ENCODE measurements at regions not wholly inside any gene's neighbourhood (a gene's known extent, or its start where the extent isn't known, plus 50 kb on each side); places are given as distances from the start of the nearest gene placed in this dataset.

DNA sequence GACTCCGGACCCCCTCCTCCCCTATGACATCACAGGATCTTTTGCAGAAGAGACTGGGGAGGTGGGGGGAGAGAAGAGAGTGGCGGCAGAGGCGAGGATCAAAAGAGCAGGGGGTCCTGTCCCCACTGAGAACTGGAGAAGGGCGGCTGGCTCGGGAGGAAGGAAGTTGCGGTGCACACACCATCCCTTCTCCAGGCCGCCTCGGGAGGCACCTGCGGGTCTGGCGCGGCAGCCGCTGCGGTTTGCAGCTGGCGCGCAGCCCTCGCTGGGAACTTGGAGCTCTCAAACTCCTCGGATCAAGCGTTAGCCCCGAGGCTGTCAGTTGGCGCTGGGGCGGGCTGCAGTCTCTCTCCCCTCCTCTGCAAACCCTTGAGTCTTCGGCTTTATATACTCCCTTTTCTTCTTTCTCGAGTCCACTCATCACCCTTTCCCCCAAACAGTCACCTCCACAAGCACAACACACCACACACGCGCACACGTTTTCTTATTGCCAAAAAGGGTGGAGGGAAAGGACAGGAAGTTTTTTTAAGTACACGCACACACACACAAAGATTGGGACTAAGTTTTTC lies 180.7 kb downstream of the TBXT start:
- DNase-seq (ENCODE audit: low read depth in 1 of 2, low spot score in 1 of 2) = no peak

DNA sequence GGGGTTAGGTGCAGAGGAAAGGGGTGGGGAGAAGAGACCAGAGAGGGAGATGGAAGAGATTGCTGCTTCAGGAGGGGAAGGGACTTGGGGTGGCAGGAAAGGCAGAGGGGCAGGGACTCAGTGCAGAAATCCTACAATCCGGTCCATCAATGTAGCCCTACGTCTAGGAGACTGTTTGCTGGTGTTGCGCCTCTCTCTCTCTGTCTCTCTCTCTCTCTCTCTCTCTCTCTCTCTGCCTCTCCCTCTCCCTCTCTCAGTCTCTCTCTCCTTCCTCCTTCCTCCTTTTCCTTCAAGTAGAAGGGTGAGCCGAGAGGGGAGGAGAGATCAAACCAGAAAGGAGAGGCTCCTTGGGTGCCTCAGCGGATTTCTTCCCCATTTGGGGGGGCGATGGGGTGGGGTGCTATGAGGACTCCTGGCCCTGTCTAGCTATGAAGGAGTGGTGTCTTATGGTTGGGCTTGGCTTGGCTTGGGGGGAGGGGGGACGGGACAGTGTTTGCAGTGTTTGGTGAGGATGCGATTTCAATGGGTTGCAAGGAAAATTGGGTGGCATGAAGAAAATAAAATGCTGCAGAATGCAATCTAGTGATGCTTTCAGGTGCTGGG lies 181.2 kb downstream of the TBXT start:
- no peak for DNase-seq (ENCODE audit: low read depth in 1 of 2, low spot score in 1 of 2)

DNA sequence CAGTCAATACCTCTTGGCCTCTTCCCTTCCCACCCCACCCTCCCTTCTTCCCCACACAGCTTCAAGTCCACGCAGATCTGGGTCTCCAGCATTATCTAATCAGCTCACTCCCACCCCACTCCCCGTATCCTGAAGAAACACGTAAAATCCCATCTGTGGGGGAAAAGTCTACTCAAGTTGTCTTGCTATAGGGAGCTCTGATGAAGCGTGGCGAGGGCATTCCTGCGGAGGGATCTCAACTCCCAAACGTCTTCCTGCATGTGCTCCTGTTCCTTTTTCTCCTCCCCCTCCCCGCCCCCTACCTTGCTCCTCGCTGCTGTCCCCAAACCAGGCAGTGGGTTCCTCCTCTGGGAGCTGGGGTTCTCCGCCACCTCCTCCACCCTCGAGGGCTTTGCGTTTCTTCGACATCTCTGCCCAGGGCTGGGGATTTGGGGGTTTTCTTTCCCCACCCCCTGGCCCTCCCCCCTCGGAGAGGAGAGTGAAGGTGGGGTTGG lies 181.8 kb downstream of the TBXT start:
- DNase-seq (ENCODE audit: low read depth in 1 of 2, low spot score in 1 of 2) = no peak

DNA sequence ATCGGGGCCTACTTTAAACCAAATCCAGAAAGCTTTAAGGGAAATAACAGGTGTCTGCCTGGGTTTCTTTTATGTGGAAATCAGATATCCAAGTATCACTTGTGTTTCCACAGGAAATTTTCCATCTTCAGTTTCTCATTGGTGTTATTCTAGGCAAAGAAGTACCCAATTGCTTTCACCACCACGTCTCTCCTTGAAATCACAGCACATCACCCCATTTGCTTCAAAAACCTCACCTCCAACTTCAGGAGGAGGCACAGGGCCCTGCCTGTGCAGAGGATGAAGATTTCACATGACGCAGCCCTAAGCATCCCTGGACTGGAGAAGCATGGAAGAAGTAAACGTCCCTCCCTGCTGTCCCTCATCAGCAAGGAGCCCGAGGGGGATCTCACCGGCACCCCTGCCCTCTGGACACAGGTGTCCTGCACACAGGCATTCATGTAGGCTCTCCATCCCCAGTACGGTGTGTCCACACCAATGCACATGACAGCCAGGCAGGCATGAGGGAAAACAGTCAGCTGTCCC lies 182.3 kb downstream of the TBXT start:
- no peak for DNase-seq (ENCODE audit: low read depth in 1 of 2, low spot score in 1 of 2)

DNA sequence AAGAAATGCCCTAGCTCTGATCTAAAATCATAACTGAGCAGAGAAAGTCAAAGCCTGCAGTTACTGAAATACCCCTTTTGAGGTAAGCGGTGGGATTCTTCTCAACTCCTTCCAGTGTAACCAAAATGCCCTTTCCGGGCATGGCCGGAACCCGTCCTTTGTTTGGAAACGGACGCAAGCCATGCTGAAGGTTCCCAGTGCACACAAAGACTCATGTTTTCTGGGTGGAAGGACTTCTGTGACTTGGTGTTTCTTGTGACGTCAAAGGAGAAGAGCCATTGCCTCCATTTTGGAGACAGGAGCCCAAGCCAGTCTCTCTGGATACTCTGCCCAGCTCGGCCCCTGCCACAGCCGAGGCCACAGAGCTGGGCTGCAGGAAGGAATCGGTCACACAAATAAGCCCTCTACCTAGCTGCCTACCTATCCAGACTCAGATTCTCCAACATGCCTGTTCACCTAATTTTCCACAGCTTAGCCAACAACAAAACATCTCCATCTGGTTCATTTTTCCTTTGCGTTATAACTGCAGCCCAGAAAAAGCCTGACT lies 182.8 kb downstream of the TBXT start:
- DNase-seq (ENCODE audit: low read depth in 1 of 2, low spot score in 1 of 2) = no peak

DNA sequence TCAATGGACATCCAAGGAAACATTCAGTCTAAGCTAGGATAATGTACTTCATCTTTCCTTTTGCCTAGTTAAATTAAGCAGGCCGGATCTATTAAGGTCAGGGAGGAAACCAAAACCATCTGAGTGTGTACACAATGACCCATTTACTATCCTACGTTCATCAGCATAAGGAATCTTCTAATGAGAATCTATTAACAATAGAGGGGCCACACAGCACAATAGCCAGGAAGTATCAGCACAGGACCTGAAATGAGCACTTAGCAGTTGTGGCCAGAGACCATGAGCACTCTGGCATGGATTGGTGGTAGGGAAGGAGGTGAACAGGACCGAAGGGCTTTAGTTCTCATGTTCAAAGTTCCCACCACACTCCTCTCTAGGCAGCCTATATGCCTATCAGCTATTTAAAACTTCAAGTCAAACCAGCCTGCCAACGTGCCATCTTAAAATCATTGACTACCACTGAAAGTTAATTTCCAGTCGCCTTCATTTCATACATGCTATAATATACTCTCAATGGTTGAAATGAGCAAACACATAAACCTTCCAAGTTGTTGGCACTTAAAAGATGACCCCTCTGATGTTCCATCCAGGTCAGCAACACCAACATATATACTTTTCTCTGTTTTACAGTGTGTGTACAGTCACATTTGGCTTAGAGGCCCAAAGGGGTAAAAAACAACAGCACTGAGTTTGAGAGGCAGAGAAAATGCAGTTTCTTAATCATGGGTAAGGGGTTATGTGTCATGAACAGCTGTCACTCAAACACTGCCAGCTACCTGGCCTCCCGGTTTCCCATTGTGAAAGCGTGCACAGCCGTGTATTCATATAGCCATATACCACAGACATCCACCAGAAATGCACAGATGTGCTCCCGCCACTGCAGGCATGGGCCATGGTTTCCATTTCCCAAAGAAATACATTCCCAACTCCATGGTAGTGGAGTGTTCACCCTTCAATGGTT lies 184.3 kb downstream of the TBXT start:
- no peak for DNase-seq (ENCODE audit: low read depth in 1 of 2, low spot score in 1 of 2)

DNA sequence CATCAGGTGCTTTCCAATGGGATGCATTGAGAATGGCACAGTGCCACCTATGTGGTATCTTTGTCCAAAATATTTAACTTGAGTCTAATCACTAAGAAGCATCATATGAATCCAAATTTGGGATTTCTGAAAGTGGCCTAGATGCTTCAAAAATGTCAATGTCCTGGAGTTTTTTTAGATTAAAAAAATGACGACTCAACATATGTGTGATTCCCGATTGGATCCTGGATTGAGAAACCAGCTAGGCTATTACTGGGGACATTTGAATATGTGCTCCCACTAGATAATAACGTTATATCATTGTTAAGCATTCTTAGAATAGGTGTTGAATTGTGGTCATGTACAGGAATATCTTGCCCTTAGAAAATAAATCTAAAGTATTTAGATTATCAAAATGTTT lies 189.2 kb downstream of the TBXT start:
- no peak for DNase-seq (ENCODE audit: low read depth in 1 of 2, low spot score in 1 of 2)

DNA sequence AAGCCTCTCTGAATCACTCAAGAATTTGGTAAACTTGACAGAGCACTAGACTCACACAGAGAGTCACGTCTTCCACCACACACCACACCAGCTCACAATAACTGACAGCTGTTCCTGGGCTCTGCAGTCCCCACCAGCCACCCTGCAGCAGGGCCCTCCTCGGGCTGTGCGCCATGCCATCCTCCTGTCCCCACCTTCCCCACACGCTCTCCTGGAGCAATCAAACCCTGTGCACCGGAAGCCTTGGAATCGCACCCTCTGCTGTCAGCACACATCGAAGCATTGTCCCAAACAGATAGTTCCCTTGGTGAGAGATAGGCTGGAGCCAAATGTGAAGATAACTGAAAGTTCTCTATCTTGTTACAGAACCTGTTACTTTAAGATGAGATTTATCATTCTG lies 191.0 kb downstream of the TBXT start:
- DNase-seq (ENCODE audit: low read depth in 1 of 2, low spot score in 1 of 2) = no peak

DNA sequence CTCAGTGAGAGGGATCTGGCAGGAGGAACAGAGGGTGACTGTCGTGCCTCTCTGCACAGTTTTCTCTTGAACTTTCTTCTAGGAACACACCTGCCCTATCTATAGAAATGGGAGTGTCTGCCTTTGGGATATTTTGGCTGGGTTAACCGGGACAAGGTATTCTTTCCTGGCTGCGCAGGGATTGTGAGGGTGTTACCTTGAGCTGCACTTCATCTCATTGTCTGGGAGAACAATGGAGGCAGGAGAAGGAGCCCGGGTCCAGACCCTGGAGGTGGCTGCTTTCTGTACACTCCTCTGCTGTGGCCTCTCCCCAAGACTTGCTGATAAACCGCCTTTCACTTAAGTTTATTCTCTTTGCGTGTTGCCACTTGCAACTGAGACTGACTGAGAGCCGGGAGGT lies 192.8 kb downstream of the TBXT start:
- DNase-seq (ENCODE audit: low read depth in 1 of 2, low spot score in 1 of 2) = no peak

DNA sequence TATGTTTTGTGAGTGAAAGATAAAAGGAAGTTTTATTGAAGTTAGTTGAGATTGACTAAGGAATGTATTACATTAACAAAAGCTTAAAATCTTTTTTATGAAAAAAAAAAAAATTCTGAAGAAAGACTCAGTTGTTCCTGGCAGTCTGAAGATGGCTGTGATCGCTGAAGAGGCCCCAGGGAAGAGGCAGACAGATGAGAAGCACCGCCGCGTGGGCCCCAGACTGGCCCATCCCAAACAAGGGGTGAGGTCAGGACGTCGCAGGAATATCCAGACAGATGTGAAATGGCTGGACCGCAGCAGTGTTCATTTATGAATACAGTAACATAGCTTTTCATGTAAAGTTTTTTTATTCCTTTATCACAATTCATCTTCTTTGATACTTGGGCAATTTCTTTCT lies 194.2 kb downstream of the TBXT start:
- DNase-seq (ENCODE audit: low read depth in 1 of 2, low spot score in 1 of 2) = no peak

DNA sequence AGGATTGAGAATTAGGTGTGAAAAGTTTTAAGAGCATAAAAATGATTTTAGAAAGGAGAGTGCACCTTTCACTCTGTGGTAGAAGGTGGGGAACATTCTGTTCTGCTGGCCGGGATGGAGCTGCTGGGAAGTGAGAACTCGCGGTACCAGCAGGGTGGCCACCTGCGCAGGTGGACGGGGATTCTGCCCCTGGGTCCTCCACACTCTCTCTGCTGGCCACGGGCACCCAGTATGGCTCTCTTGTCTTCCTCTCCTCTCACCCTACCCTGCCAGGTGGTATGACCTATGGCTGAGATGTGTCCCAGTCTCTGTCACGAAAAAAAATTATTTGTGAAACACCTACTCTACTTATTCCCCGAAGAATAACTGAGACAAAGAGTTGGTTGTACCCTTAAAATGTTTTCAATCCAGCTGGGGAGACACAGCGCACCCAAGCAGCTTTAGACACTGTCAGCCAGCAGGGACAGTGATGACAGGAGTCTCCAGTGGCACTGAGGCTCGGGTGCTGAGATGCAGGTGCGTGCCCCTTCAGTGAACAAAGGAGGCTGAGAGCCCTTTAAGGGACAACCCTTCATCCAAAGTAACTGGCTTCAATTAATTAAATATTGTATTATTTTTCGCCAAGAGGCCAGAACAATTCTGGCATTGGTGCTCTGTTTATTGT lies 195.4 kb downstream of the TBXT start:
- DNase-seq (ENCODE audit: low read depth in 1 of 2, low spot score in 1 of 2) = no peak

DNA sequence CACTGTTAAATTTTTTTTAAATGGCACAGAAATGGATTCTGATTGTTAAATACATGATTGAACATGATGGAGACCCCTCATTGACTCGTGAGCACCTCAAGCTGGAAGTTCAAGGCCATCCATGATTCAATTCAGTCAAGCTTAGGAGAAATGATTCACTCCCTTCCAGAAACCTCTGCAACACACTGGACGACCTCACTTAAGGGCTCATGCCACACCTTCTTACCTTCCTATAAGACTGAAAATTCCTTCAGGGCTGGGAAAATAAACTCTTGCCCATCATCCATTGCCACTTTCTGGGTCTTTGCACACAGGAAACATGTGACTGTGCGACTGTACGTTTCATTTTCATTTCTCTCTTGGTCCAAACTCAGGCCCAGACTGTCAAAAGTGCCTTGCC lies 196.4 kb downstream of the TBXT start:
- DNase-seq (ENCODE audit: low read depth in 1 of 2, low spot score in 1 of 2) = no peak

DNA sequence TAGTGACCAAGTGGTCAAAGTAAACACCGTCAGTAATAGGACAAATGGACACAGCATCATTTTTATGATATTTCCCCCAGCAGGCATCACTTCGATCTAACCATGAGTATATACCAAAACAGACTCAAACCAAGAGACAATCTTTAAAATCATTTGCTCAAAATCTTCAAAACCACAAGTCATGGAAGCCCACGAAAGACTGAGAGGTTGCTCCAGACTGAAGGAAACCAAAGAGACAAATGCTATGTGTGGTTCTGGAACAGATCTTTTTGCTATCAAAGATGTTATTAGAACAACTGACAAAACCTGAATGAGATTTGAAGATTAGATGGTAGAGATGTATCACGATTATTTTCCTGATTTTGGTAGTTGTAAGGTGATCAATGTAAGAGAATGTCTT lies 197.7 kb downstream of the TBXT start:
- DNase-seq (ENCODE audit: low read depth in 1 of 2, low spot score in 1 of 2) = no peak

DNA sequence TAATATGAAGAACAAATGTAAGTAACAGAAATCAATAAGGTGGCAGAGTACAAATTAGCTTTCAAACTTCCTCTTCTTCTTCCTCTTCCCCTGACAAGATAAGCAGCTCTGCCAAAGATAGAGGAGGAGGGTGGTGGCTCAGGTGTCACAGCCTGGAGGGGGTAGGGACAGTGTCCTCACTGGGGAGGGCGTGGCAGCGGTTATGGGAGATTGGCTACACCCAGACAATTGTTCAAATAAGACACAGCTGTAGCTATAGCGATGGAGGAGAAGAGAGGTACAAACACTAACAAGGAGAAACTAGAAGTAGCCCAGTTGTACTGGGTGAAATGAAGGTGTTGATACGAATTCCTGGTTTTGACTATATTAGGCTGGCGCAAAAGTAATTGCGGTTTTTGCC lies 198.5 kb downstream of the TBXT start:
- DNase-seq (ENCODE audit: low read depth in 1 of 2, low spot score in 1 of 2) = no peak

DNA sequence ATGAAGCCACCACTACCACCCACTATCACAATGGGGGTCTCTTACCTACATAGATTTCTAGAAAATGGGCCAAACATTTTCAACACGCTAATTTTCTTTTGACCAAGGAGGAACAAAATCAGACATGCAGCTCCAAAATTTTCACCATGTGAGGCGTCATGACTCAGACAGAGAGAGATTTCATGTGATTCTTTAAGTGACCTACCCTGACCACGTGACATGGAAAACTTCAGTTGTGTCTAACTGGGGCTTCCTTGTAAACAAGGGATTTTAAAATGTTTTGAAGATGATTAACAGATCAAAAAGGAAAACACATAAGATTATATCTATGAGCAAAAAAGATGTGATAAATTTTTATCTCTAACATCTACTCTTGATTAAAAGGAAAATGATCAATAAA lies 199.2 kb downstream of the TBXT start:
- no peak for DNase-seq (ENCODE audit: low read depth in 1 of 2, low spot score in 1 of 2)

DNA sequence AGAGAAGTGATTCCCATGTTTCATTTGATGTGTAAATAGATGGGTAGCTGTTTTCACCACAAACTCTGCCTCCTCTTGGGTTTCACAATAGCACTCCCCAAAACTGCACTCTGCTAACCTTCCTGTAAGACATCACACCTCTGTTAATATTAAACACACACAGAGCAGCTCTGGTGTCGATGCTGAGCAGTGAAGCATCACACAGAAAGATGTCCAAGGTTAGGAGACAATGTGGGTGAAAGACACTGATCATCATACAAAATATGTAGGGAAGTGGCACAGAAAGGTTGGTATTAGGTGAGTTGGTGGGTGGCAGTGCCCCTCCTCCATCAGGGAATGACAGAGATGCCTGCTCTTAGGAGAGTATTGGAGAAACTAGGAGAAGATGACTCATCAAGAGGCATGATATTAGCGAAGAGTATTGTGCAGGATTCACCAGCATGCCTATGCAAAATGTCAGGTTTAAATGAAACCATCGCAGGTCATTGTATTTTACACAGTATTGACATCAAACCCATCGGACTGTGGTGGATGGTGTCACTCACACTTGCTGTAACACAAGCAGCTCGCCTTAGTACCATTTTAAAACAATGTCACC lies 199.7 kb downstream of the TBXT start:
- DNase-seq (ENCODE audit: low read depth in 1 of 2, low spot score in 1 of 2) = no peak

DNA sequence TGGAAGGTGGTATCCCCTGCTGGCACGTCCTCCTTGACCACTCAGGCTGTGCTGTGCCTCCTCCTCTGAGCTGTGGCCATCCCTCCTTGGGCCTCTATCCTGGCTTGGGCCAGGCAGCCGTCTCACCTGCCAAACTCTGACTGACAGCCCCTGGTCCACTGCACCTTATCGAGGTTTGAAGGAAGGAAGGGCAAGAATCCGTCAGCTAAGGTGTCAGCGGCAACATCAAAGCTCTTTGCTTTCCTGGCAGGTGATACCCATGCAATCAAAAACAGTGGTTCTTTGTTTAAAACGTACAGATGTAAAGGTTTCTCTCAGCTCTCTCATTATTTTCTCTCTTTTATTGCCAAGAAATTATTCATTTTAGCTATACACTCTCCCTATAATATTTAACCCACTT lies 203.9 kb downstream of the TBXT start:
- DNase-seq (ENCODE audit: low read depth in 1 of 2, low spot score in 1 of 2) = no peak

DNA sequence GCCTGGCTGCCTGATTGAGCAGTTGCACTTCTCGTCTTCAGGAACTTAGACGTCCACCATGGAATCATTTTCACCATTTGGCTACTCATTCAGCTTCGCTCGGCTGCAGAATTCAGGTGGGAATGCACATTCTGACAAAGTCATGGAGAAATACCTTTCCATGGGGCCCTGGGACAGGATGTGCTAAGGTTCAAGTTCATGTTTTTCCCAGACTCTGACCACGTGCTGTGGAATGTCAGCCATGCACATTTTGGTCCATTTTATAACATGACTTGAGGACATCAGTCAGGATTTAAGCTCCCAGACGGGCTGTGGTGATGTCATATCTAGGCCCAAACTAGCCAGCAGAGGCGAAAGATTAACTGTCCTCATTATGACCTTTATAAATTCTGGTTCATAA lies 205.3 kb downstream of the TBXT start:
- DNase-seq (ENCODE audit: low read depth in 1 of 2, low spot score in 1 of 2) = no peak

DNA sequence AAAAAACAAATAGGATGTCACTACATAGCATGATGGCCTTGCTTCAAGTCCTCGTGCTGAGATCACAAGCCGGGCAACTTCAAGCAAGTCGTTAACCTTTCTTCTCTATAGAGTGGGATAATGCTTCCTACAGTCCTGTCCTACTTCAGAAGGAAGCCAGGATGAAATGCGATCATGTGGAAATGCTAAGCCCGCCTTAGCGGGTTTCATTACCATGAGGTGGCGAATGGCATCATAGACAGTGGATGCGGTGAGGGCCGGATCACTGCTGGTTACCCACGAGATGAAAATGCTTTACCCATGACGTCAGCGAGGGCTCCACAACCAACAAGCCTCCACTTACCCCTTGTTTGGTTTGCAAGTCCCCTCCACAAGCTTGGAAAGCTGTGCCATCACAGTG lies 206.4 kb downstream of the TBXT start:
- no peak for DNase-seq (ENCODE audit: low read depth in 1 of 2, low spot score in 1 of 2)

DNA sequence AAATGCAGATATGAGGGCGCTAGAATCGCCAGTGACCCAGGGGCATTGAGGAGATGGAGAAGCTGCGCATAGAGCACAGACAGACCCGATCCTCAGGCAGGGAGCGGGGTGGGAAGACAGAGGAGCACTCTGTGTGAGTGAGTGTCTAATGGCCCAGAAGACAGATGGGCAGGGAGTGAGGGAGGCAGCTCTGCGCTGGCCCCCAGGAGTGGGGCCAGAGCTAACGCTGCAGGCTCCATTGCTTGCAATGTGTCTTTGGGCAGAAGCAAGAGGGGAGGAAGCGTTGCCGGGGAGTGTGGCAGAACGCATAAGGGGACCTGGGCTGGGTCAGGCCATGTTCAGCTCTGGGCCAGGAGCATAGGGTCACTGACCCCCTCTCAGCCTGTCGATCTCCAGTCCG lies 207.0 kb downstream of the TBXT start:
- DNase-seq (ENCODE audit: low read depth in 1 of 2, low spot score in 1 of 2) = no peak

DNA sequence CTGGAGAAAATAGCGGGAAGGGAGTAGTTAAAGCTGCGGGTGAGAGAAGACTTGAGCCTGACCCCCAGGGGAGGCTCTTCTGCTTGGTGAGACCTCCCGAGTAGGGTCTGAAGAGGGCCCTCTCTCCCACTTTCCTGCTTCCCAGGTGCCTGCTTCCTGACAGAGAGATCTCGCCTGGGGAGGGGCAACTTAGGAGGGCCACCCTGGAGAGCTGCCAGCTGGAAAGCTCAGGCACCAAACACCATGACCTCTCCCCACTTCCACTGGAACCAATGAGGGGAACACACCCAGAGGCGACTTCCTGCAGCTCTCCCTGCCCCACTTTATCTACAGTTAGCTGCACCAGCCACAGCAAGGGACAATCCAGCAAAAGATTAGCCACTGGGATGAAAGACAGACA lies 208.0 kb downstream of the TBXT start:
- no peak for DNase-seq (ENCODE audit: low read depth in 1 of 2, low spot score in 1 of 2)
